SK-N-SH (cell line): ENCODE measurements at regions not wholly inside any gene's neighbourhood (a gene's known extent, or its start where the extent isn't known, plus 50 kb on each side); places are given as distances from the start of the nearest gene placed in this dataset.

ENCODE experiments used
- CTCF ChIA-PET: fragments of 300-600, 350-600 bp; formaldehyde crosslinking; extraction: SDS; loops from one replicate; lab custom pipeline; 2021; lab: Yijun Ruan, JAX
- POLR2A ChIA-PET: fragments of 350-600 bp; sonication (Branson Sonifier 250); formaldehyde crosslinking; extraction: SDS; loops from one replicate; lab custom pipeline; 2020; ENCODE audit warnings: antibody characterized with exemption, inconsistent platforms; lab: Yijun Ruan, JAX
- DNase-seq: peaks from one replicate; pipeline ENCODE4 v3.0.0; 2012
- H2AFZ ChIP-seq: fragments of 200-600 bp; sonication (generic); 2 replicates; pipeline ENCODE4 v1.8.1; 2016; ENCODE audit warnings: antibody characterized with exemption, mild to moderate bottlenecking, low read depth
- H3F3A ChIP-seq: fragments of 200-600 bp; sonication (generic); replicated peaks from 2 replicates; pipeline ENCODE3; 2016; ENCODE audit warnings: antibody characterized with exemption, mild to moderate bottlenecking; ENCODE audit not compliant: insufficient read depth
- H3K27ac ChIP-seq, 2 experiments: fragments of 200-500 bp in 1 of 2; fragments of 200-600 bp in 1 of 2; sonication (Bioruptor generic) in 1 of 2; sonication (generic), shearing (Covaris generic) in 1 of 2; 2 replicates each; pipeline versions ENCODE4 v1.5.1 to v1.6.1; 2014 to 2016; ENCODE audit warnings: low read depth in 2 of 2, inconsistent platforms in 1 of 2, low read length in 1 of 2, mild to moderate bottlenecking in 1 of 2, mixed read lengths in 1 of 2
- H3K27me3 ChIP-seq: fragments of 200-600 bp; sonication (generic), shearing (Covaris generic); 2 replicates; pipeline ENCODE4 v1.6.1; 2016; ENCODE audit warnings: mixed run types; ENCODE audit not compliant: insufficient read depth
- H3K36me3 ChIP-seq, 2 experiments: fragments of 200-500 bp in 1 of 2; fragments of 200-600 bp in 1 of 2; sonication (Bioruptor generic) in 1 of 2; sonication (generic) in 1 of 2; replicated peaks in 1 of 2; 2 replicates each; pipeline versions ENCODE3 to v1.5.1; 2014 to 2016; ENCODE audit warnings: low read length in 1 of 2, mild to moderate bottlenecking in 1 of 2; ENCODE audit not compliant: insufficient read depth in 2 of 2, control insufficient read depth in 1 of 2
- H3K4me1 ChIP-seq, 2 experiments: fragments of 200-500 bp in 1 of 2; fragments of 200-600 bp in 1 of 2; sonication (Bioruptor generic) in 1 of 2; sonication (generic), shearing (Covaris generic) in 1 of 2; 2 replicates each; pipeline versions ENCODE4 v1.5.1 to v1.6.1; 2014 to 2016; ENCODE audit warnings: low read depth in 1 of 2, low read length in 1 of 2, mixed run types in 1 of 2; ENCODE audit not compliant: insufficient read depth in 2 of 2, control insufficient read depth in 1 of 2
- H3K4me2 ChIP-seq: fragments of 200-600 bp; sonication (generic), shearing (Covaris generic); 2 replicates; pipeline ENCODE4 v1.6.1; 2017; ENCODE audit warnings: mixed run types
- H3K4me3 ChIP-seq, 2 experiments: fragments of 200-500 bp in 1 of 2; fragments of 200-600 bp in 1 of 2; sonication (Bioruptor generic) in 1 of 2; sonication (generic), shearing (Covaris generic) in 1 of 2; 2 replicates each; pipeline versions ENCODE4 v1.5.1 to v1.8.1; 2014 to 2016; ENCODE audit warnings: low read depth in 2 of 2, inconsistent platforms in 1 of 2, low read length in 1 of 2, mild to moderate bottlenecking in 1 of 2, mixed read lengths in 1 of 2, moderate library complexity in 1 of 2
- H3K79me2 ChIP-seq: fragments of 200-600 bp; sonication (generic); 2 replicates; pipeline ENCODE4 v1.8.1; 2017; ENCODE audit warnings: mild to moderate bottlenecking; ENCODE audit not compliant: insufficient read depth
- H3K9ac ChIP-seq: fragments of 200-600 bp; sonication (generic); 2 replicates; pipeline ENCODE4 v1.6.1; 2017; ENCODE audit warnings: mixed run types
- H3K9me2 ChIP-seq: fragments of 200-600 bp; sonication (generic); 2 replicates; pipeline ENCODE4 v1.6.1; 2017; ENCODE audit warnings: mixed run types
- H3K9me3 ChIP-seq: fragments of 200-600 bp; sonication (generic); 2 replicates; pipeline ENCODE4 v1.6.1; 2017; ENCODE audit warnings: mixed run types, mild to moderate bottlenecking, moderate library complexity
- H4K20me1 ChIP-seq: fragments of 200-600 bp; sonication (generic); 2 replicates; pipeline ENCODE4 v1.6.1; 2017; ENCODE audit warnings: mild to moderate bottlenecking, mixed run types; ENCODE audit not compliant: insufficient read depth
- CHD2 ChIP-seq: fragments of 150-350 bp; IDR thresholded peaks from 2 replicates; pipeline ENCODE4 v1.6.1; 2018; ENCODE audit warnings: low read length; ENCODE audit not compliant: partially characterized antibody
- CTCF ChIP-seq: fragments of 200-600 bp; sonication (generic); IDR thresholded peaks from 2 replicates; pipeline ENCODE4 v1.6.1; 2017; ENCODE audit warnings: antibody characterized with exemption, mild to moderate bottlenecking, moderate library complexity
- EZH2phosphoT487 ChIP-seq: fragments of 200-600 bp; sonication (generic); IDR thresholded peaks from 2 replicates; pipeline ENCODE4 v1.6.1; 2017; ENCODE audit warnings: low read depth, mixed run types, mild to moderate bottlenecking, antibody characterized with exemption, moderate library complexity, borderline replicate concordance
- GABPA ChIP-seq: IDR thresholded peaks from 2 replicates; pipeline ENCODE4 v1.4.0; 2012; ENCODE audit warnings: low read depth, mild to moderate bottlenecking
- GATA2 ChIP-seq: sonication (generic); formaldehyde crosslinking; IDR thresholded peaks from 2 replicates; pipeline ENCODE4 v1.5.0; 2020; ENCODE audit warnings: mild to moderate bottlenecking, missing genetic modification reagents
- IRF3 ChIP-seq: fragments of 150-350 bp; IDR thresholded peaks from 2 replicates; pipeline ENCODE4 v1.6.1; 2016; ENCODE audit warnings: mild to moderate bottlenecking, low read depth, low read length
- JUND ChIP-seq: IDR thresholded peaks from 2 replicates; pipeline ENCODE4 v1.4.0; 2012
- MEF2A ChIP-seq: IDR thresholded peaks from 2 replicates; pipeline ENCODE4 v1.4.0; 2012; ENCODE audit warnings: low read depth, borderline replicate concordance
- MXI1 ChIP-seq: IDR thresholded peaks from 2 replicates; pipeline ENCODE4 v1.6.1; 2012; ENCODE audit warnings: mild to moderate bottlenecking, low read depth, low read length, improper control_type of control experiment
- NRF1 ChIP-seq: IDR thresholded peaks from 2 replicates; pipeline ENCODE4 v1.6.1; 2012; ENCODE audit warnings: low read depth, mild to moderate bottlenecking, low read length
- RCOR1 ChIP-seq: fragments of 150-350 bp; IDR thresholded peaks from 2 replicates; pipeline ENCODE4 v1.6.1; 2017; ENCODE audit warnings: antibody characterized with exemption, low read length
- REST ChIP-seq: IDR thresholded peaks from 2 replicates; pipeline ENCODE4 v1.6.1; 2012; ENCODE audit warnings: mild to moderate bottlenecking, low read depth, low read length, moderate library complexity
- SIN3A ChIP-seq: IDR thresholded peaks from 2 replicates; pipeline ENCODE4 v1.6.1; 2012; ENCODE audit warnings: low read depth, mild to moderate bottlenecking, low read length, moderate library complexity, borderline replicate concordance
- SMC3 ChIP-seq: IDR thresholded peaks from 2 replicates; pipeline ENCODE4 v1.6.1; 2012; ENCODE audit warnings: low read depth, low read length, improper control_type of control experiment
- USF2 ChIP-seq: fragments of 150-350 bp; IDR thresholded peaks from 2 replicates; pipeline ENCODE4 v1.6.1; 2017; ENCODE audit warnings: antibody characterized with exemption, low read length, low read depth, borderline replicate concordance
- YY1 ChIP-seq: IDR thresholded peaks from 2 replicates; pipeline ENCODE4 v1.4.0; 2012; ENCODE audit warnings: low read depth, mild to moderate bottlenecking
- WGBS: methylation state at CpG from one replicate; pipeline ENCODE4 v1.1.6; 2017; ENCODE audit warnings: low lambda C conversion rate; 5-methylcytosine and 5-hydroxymethylcytosine counted together

GRCh38 chr19:30897034-30897433, 452.2 kb downstream of the TSHZ3 start:
- H3F3A ChIP-seq: no peaks in the 10 kb centered on the region
- H3K27me3 ChIP-seq: no peaks in the 10 kb centered on the region
- H3K9me3 ChIP-seq: no peaks in the 10 kb centered on the region
- no peaks in the 10 kb centered on the region for H4K20me1 ChIP-seq
- POLR2A ChIA-PET: no interaction called here
- no peak overlapping the region for H3K4me2 ChIP-seq
- no peak overlapping the region for H3K9ac ChIP-seq
- no peaks in the 10 kb centered on the region for H3K9me2 ChIP-seq
- H3K4me3 ChIP-seq: no peak overlapping the region
- no peak overlapping the region for H3K27ac ChIP-seq
- WGBS: 26% methylated on average over 3 of the region's 3 CpGs
- no peak for TF ChIP-seq GATA2 (CRISPR knock-in tag)
- no peak for TF ChIP-seq SMC3
- TF ChIP-seq GABPA: no peak
- TF ChIP-seq NRF1: no peak
- no peak for TF ChIP-seq EZH2phosphoT487
- TF ChIP-seq SIN3A: no peak
- no peak for TF ChIP-seq MXI1
- no peak for TF ChIP-seq REST
- TF ChIP-seq RCOR1: no peak
- no peak for TF ChIP-seq CTCF
- TF ChIP-seq CHD2: no peak
- no peak for TF ChIP-seq YY1
- TF ChIP-seq USF2: no peak
- no peak for TF ChIP-seq JUND
- no peak for TF ChIP-seq MEF2A
- no peak for TF ChIP-seq IRF3
- TF ChIP-seq, all 33 proteins: peak for 0
- CTCF ChIA-PET: interaction anchor here (1.3 kb wide), 1 partner anchor 213 kb away, joined by 3 read pairs; no protein-coding TSS in a partner anchor
- Histone ChIP-seq H3K36me3 (no peaks in the 10 kb centered on the region), H3K79me2 (no peaks in the 10 kb centered on the region), H3K4me1 (no peaks in the 10 kb centered on the region), H2AFZ (no peak overlapping the region)
- no peak for DNase-seq
